HG03108 (cell line): ENCODE measurements at regions not wholly inside any gene's neighbourhood (a gene's known extent, or its start where the extent isn't known, plus 50 kb on each side); places are given as distances from the start of the nearest gene placed in this dataset.
A peak's percentile ranks its signal among the peaks of the same experiment; 100 is the strongest.

Source experiments
- ATAC-seq: cut with Tn5 transposase; IDR thresholded peaks from one replicate; pipeline ENCODE4 v1.9.1; 2021; ENCODE audit warnings: moderate library complexity; ENCODE audit not compliant: unreplicated experiment

DNA sequence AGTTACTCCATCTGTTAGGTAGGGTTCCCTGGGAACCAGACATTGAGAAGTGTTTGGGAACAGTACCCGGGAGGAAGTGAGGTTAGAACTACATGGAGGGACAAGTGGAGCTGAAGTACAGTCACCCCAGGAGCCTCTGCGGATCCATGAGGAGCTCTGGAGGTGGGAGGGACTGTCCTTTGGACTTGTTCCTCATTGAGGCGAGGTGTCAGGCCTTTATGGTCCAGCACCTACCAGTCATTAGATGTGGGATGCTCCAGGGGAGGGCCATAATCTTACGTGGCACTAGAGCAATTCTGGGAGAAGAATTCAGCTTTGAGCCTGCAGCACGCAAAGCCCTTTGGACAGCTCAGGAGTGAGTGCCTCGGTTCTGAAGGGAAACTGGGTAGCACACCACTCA lies 142.8 kb downstream of the DACT1 start:
- ATAC-seq: no peak

DNA sequence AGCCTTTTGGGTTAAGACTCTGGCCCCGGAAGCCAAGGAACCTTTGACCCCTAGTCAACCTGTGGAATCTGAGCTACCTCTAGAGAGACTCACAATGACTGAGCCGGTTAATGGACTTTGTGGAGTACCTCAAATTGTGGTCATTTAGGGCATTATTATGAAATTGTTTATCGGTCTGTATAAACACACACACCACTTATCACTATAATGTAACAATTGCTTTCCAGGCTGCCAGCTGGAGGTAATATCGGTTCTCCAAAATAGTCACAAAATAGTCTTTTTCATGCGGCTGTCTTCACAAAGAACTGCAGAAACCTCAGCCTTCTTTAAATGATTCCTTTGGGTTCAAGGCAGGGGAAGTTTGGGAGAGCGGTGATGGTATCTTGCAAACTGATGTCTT lies 144.2 kb downstream of the DACT1 start:
- no peak for ATAC-seq

DNA sequence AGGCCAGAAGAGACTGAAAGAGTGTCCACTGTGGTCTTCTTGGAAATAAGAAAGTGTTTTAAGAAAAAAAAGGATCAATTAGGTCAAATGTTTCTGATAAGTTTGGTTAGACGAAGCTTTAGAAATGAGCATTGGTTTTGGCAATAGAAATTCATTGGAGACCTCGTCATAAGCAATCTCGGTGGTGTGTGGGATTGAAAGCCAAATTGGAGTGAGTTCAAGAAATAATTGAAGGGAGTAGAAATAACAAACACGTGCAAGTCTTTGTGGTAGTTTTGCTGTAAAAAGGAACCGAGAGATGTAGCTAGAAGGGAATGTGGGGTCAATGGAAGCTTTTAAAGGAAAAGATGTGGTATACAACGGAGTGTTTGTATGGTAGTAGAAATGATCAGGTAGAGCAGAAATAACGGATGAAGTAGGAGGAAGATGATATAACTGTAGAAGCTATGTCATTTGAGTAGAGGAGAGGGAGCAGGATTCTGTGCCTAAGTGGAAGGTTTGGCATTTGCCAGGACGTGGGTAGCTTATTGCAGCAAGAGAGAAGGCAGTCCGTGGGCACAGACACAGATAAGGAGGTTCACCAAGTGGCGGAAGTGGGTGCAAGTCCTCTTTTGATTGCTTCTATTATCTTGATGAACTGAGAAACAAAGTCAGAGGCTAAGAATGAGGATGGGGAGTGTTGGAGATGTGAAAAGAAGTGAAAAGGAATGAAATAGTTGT lies 146.2 kb downstream of the DACT1 start:
- ATAC-seq: no peak

DNA sequence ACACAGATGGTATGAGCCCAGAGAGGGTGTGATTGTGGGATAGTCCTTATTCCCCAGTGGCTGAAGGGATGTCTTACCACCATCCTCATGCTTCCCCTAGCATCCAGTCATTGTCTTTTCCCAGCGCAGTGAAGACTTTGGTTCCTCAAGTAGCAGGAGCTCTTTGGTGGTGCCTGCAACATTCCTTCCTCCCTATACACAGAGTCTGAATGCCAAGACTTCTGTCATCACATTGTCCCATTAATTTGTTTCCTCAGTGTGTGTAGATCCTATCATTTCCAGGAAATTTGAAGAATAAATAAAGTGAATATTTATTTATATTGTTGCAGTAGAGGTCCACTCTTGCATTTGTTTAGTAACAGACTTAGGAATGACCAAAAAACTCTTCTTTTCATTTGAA lies 147.2 kb downstream of the DACT1 start:
- ATAC-seq: no peak

DNA sequence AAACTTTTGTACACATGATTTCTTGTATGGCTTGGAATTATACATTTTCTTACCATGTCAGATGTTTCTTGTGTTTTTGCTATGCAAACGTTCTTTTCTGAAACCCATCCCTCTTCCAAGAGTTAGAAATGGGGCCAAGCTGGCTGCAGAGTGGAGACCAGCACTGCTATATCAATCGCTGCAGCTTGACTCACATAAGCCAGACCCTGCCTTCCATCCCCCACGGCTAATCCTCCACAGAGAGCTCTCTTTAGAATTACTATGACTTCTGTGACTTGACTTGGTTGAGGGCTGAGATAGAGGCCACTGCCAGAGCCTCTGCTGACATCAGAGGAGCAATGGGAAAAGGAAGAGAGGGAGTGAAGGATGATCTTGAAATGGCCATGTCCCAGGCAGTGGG lies 147.9 kb downstream of the DACT1 start:
- no peak for ATAC-seq

DNA sequence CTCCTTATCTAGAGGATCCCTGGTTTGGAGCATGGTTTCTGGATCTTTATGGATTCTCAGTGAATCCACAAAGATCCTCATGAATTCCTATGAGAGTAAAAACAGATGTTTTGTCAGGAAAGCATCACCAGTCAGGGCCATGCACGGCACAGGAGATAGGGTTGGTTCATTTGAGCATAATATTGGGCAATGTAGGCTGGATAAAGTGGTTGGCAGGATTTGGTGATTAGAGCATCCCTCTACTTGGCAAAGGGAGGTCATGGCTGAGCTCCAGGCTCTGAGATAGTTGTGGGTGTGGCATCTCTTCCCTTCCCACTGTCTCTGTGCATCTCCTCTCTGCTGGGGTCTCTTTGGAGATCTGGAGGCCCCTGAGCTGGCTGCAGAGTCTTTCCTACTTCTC lies 149.8 kb downstream of the DACT1 start:
- ATAC-seq: no peak

DNA sequence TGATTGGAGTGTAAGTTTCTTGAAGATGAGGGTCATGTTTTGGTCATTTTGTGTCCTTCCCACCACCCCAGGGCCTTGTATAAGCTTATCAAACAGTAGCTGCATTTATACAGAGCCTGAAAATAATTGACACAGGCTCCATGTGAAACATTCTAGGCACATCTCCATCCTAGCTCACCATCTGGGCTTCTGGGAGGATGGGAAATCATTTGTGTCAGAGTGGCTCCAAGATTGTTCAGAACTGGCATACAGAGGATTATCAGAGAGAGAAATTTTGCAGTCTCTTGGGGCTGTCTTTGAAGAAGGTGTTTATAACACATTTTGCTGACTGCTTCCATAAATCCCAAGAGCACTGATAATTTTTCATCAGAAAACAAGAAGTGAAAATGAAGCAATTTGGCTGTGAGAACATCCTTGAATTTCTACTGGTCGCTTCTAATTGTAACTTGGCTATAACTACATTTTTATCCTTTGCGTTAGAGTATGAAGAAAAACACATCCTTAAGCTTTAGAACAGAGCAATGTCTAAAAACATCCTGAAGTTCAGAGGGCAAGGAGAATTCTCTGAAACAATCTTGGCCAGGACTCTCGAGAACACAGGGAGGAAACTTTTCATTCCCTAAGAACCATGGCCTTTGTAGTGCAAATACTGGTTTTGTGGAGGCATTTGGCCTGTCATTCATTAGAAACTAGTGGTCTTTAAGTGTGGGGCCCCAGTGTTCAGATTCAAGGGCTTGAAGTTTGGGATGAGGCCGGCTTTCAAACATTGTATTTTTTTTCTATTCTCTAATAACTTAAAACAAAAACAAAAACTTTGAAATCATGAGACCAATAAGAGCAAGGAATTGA lies 151.1 kb downstream of the DACT1 start:
- no peak for ATAC-seq

DNA sequence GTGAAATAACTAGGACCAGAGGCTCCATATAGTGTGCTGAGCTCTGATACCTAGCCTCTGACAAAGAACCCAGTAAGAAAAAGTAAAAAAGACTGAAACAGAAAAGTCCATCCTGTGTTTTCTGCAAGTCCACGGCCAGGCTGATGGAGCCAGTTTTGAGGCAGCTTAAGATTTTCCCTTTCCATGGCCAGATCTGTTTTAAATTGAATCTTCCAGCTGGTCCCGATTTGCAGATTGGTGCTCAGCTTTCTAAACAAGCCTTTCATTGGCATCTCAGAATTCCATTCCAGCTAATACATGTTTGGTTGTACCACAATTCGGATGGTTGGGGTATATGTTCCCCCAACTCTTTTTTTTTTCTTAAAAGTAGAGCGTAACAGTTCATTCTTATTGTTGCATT lies 152.0 kb downstream of the DACT1 start:
- ATAC-seq: no peak

DNA sequence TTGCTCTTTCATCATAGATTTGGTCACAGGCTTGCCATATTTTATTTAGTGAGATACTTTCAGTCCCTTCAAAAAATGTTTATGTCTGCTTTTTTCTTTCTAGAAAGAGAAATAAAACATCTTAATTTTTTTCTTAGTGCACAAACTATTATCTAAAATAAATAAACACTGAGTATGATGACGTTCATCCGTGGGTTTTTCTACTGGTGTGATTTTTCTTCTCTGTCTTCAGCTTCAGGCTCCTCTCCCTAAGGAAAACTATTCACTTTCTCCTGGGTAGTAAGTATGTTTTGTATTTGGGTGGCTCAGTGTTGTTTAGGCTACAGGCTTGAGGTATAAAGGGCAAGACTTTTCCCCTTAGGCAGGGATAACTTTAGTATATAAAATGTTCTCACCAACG lies 154.7 kb downstream of the DACT1 start:
- ATAC-seq: no peak

DNA sequence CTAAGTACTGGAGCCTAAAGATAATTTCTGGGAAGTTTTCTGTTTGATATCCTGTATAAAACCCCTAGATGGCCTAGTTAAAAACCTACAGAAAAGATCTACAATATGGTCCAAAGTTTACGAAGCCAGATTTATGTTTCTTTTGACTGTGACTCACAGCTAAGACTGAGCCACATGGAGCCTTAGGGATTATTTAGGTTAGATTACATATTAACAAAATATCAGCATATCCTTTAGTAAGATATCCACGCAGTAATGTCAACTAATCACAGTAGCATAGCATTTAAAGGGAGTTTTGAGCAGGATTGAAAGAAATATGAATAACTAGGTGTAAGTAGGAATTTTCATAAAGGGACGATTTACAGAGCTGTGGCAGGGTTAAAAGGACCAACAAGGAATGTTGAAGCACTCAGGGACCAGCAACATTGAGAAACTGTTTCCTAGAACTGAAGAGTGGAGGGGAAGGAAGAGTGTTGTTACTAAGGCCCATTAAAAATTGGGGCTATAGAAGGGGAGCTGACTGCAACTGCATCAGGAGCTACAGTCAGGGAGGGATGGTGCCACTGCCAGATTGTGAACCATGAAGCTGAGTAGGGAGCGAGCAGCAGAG lies 155.5 kb downstream of the DACT1 start:
- no peak for ATAC-seq

DNA sequence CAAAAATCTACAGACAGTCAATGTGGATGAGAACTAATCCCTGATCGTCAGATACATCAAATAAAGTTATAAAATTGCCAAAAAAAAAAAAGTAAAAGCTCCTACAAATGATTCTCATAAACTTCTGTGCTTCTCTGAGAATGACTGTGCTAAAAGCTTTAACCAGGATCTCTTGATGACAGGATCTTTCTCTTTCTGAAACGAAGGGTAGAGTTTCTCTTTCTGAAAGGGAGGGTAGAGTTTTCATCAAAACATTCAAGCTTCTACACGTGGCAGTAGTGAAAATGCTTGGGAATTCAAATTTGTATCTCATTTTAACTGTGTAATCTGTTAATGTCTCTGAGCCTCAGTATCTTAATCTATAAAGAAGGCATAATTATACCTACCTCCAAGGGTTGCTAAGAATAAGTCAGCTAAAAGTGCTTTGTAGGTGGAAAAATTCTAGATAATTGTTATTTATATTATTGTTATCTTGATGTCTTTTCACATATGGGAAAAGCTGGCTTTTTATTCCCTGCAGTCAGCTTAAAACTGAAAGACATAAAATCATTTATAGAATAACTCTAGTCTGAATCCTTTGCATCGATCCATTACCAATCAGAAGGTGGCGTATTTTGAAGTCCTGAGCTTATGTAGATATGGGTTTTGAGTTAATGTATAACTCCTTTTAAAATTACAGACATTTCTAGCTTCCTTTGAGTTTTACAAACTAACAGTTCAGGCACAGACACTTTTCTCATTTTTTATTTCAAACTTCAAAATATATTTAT lies 157.4 kb downstream of the DACT1 start:
- no peak for ATAC-seq

DNA sequence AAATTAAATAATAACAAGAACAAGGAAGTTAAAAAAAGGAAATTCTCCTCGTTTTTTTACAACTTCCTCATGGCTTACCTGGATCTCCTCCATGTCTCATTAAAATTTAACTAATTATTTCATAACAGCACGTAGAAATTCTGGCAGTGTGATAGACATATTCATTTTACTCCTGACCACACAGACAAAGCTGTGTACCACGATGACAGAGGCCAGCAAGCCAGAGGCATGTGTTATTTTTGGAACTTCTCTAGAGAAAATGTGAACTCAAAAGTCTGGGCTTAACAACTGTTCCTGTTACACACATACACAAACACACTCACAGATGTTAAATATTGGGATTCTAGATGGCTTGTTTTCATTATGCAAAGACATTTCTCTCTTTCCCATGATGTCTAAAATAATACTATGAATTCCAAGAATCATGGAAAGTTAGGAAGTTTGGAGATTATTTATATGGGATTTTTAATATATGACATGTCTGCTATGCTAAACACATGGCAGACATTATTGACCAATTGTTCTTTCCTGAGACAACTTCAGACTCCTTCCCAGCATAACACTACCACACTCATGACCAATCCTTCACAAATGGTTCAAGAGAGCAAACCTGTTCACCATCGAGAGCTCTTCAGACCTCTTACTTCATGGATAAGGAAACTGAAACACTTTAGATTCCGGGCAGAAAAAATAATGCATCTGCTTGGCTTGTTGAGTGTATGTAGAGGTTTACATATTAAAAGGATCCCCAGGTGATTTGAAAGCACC lies 158.7 kb downstream of the DACT1 start:
- no peak for ATAC-seq

DNA sequence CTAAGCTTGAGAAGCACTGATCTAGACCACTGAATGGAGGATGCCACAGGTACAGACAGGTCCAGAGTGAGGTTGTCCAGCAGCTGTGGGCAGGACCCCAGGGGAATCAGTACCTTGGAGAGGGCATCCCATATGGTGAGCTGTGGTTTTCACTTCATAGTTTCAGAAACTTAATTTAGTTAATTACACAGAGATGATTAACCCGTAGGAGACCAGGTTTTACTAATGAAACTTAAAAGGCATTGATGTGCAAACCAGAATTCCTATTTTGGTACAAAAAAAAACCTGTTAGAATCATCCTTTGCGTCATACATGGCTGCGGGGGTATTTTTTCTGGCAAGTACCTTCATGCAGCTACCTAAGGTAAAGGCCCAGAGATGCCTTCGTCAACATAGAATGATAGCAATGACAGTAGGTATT lies 159.3 kb downstream of the DACT1 start:
- peak; percentile 77 for ATAC-seq

DNA sequence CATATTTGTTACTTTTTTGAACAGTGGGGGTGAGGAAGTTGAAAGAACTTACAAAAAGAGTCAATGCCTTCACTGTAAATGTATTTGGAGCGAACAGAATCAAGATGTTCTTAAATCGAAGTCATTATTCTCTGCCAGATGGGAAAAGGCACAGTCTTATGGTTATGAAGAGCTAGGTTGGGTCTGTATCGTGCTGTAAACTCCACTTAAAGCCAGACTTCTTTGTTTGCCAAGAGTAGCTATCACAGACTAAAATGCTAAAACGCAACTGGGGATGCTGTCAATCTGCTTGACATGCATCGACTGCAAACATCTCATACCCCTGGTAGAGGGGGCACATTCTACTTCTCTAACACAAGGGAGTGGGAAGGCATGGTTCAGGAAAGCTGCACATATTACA lies 160.4 kb downstream of the DACT1 start:
- no peak for ATAC-seq

DNA sequence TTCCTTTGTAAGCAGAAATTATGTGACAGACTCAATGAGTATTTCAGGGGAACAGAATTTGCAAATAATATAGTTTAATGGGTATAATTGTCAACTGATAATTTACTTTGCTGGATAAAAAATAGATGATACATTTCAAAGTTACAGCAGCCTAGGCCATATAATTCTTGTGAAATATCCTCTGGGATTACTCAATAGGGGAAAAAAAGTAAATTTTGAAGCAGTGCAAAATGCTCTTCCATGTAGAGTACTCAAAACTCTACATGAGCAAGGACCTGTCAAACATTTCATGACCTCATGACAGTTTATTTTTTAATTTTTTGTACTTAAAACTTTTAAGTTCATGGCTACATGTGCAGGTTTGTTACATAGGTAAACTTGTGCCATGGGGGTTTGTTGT lies 163.3 kb downstream of the DACT1 start:
- no peak for ATAC-seq

DNA sequence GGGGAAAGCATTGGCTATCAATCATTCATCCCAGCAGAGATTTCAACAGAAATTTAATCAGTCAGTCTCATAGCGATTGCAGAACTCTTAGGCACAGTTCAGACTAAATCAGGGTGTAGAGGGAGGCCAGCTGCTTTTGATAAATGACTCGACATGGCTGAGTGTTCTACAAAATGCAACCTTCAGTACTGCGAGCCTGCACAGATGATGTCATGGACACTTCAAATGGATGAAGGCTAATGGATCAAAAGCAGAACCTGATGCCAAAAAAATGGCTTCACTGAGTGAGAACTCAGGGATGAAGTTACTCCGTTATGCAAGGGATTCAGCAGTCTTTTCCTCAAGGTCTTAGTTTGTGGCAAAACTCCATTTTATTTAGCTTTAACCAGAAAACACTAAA lies 167.3 kb downstream of the DACT1 start:
- no peak for ATAC-seq

DNA sequence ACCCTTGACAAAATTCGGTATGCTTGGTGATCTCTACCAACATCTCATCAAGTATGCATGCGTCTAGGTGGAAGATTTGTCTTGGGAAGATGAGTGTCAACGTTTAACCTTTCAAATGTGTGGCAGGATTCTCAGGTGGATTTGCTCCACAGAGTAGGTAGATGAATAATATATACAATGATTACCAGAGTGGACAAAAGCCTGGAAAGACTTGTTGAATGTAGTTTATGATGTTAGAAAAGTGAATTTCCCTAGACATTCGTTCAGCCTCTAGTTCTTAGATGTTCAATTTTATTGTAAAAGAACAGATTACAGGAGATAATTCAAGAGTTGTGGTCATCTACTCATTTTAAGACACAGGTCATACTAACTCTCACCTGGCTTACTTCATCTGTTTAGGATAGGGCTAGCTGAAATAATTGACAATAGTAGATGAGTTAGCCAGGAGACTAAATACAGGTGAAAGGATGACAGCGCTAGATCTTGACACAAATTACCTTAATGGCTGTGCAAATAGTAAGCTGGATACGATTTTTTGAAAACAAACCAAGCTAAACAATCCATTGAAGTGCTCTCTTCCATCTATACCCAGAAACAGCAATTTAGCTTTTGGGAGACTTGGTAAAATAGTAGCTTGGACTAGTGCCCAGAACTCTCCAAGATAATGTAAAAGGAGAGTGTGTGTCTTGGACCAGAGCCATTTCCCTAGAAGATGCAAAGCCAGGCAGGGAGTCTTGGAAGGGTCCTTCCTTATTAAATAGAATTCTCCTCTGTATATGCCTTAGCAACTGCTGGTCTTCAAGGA lies 168.0 kb downstream of the DACT1 start:
- ATAC-seq: no peak

DNA sequence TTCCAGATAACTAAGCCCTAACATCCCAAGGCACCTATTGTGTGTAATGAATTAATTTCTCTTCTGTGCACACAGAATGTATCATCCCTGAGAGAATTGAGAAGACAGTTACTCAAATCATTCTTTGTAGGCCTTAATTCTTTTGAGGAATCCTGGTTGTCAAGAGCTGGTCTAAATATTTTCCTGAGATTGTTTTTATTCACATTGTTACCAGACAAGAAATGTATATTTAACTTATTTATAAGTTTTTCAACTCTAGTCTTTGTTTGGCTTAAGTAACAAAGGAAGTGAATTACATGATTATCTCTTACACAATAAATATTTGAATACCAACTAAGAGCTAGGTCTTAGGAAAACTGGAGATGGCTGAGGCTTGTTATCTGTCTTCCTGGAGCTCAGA lies 169.4 kb downstream of the DACT1 start:
- ATAC-seq: no peak

DNA sequence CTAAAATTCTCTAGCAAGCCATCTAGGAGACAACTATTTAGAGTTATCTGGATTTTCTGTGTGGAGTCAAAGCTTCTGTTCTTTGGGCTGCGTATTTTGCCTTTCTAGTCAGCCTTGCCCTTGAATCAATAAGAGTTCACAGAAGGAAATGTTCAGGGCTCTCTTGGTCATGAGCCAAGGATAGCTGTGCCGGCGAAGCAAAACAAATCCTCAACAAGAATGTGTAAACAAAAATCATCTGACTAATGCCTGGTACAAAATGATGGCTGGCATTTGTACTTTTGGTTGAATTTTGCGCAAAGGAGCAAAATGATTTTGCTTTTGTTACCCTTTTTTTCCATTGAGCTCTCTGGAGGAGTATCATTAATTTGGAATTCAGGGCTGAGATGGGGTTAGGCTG lies 171.1 kb downstream of the DACT1 start:
- no peak for ATAC-seq

DNA sequence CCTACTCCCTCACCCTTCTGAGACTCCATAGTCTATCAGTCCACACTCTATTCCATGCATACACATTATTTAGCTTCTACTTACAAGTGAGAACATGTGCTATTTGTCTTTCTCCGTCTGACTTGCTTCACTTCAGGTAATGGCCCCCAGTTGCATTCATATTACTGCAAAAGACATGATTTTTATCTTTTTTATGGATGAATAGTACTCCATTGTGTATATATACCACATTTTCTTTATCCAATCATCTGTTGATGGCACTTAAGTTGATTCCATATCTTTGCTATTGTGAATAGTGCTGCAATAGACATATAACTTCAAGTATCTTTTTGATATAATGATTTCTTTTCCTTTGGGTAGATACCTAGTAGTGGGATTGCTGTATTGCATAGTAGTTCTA lies 171.8 kb downstream of the DACT1 start:
- ATAC-seq: no peak
